Smooth muscle cell (in vitro differentiated cells): ENCODE measurements at regions not wholly inside any gene's neighbourhood (a gene's known extent, or its start where the extent isn't known, plus 50 kb on each side); places are given as distances from the start of the nearest gene placed in this dataset.

Source experiments
- DNase-seq: peaks from one replicate; lab custom pipeline; 2025; ENCODE audit not compliant: unreplicated experiment; lab: John Stamatoyannopoulos, UW
- H2AFZ ChIP-seq: fragments of 200-600 bp; sonication (generic); 2 replicates; pipeline ENCODE4 v1.6.0; 2016; ENCODE audit warnings: antibody characterized with exemption, low read depth, mild to moderate bottlenecking
- H3F3A ChIP-seq: fragments of 200-600 bp; sonication (generic); 2 replicates; pipeline ENCODE4 v1.6.0; 2017; ENCODE audit warnings: antibody characterized with exemption, low read depth
- H3K27ac ChIP-seq: fragments of 200-600 bp; sonication (generic); 2 replicates; pipeline ENCODE4 v1.5.1; 2016; ENCODE audit warnings: low read depth, mild to moderate bottlenecking
- H3K27me3 ChIP-seq: fragments of 200-600 bp; sonication (generic); 2 replicates; pipeline ENCODE4 v1.6.1; 2016; ENCODE audit warnings: low read depth, mild to moderate bottlenecking
- H3K36me3 ChIP-seq: fragments of 200-600 bp; sonication (generic); 2 replicates; pipeline ENCODE4 v1.5.1; 2016; ENCODE audit warnings: low read depth
- H3K4me1 ChIP-seq: fragments of 200-600 bp; sonication (generic); 2 replicates; pipeline ENCODE4 v1.5.1; 2016; ENCODE audit warnings: low read depth
- H3K4me2 ChIP-seq: fragments of 200-600 bp; sonication (generic); 2 replicates; pipeline ENCODE4 v1.6.0; 2016; ENCODE audit warnings: mild to moderate bottlenecking
- H3K4me3 ChIP-seq: fragments of 200-600 bp; sonication (generic); 2 replicates; pipeline ENCODE4 v1.5.1; 2016; ENCODE audit warnings: mild to moderate bottlenecking
- H3K79me2 ChIP-seq: fragments of 200-600 bp; sonication (generic); 2 replicates; pipeline ENCODE4 v1.6.0; 2016; ENCODE audit warnings: low read depth, mild to moderate bottlenecking
- H3K9ac ChIP-seq: fragments of 200-600 bp; sonication (generic); 2 replicates; pipeline ENCODE4 v1.6.0; 2016; ENCODE audit warnings: low read depth
- H3K9me3 ChIP-seq: fragments of 200-600 bp; sonication (generic); replicated peaks from 2 replicates; pipeline ENCODE4 v1.5.1; 2016; ENCODE audit warnings: low read depth
- H4K20me1 ChIP-seq: fragments of 200-600 bp; sonication (generic); 2 replicates; pipeline ENCODE4 v1.6.0; 2016; ENCODE audit warnings: low read depth
- WGBS: methylation state at CpG from one replicate; pipeline ENCODE4 v1.1.7; 2016; ENCODE audit warnings: low lambda C conversion rate; 5-methylcytosine and 5-hydroxymethylcytosine counted together
- TF ChIP-seq, protein P1 (sequence below): fragments of 200-600 bp; sonication (generic); IDR thresholded peaks from 2 replicates; pipeline ENCODE4 v1.5.1; 2017; ENCODE audit warnings: borderline replicate concordance, mild to moderate bottlenecking, antibody characterized with exemption; ENCODE audit not compliant: insufficient read depth, poor library complexity, severe bottlenecking

DNA sequence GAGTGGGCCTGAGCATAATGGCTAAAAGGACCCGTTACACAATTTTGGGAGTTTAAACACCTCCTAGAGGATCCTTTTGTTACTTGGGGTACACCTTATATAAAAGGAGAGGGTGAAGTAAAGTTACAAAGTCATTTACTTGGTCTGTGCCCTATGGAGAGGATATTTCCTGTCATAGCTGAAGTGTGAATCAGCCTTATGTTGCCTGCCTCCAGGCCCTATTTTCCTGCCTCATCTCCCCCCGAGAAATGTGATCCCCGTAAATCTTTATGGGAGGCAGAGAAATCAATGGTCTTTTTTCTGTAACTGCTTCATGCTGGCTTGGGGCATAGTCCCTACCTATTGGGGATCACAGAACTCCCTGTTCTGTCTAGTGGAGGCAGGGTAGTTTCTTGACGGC, 906.6 kb downstream of the DSC3 start:
- H3K36me3 ChIP-seq: no peaks in the 10 kb centered on the region
- no peak overlapping the region for H3K4me3 ChIP-seq
- TF ChIP-seq, protein P1, sequence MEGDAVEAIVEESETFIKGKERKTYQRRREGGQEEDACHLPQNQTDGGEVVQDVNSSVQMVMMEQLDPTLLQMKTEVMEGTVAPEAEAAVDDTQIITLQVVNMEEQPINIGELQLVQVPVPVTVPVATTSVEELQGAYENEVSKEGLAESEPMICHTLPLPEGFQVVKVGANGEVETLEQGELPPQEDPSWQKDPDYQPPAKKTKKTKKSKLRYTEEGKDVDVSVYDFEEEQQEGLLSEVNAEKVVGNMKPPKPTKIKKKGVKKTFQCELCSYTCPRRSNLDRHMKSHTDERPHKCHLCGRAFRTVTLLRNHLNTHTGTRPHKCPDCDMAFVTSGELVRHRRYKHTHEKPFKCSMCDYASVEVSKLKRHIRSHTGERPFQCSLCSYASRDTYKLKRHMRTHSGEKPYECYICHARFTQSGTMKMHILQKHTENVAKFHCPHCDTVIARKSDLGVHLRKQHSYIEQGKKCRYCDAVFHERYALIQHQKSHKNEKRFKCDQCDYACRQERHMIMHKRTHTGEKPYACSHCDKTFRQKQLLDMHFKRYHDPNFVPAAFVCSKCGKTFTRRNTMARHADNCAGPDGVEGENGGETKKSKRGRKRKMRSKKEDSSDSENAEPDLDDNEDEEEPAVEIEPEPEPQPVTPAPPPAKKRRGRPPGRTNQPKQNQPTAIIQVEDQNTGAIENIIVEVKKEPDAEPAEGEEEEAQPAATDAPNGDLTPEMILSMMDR: no peak
- no peaks in the 10 kb centered on the region for H3F3A ChIP-seq
- no peaks in the 10 kb centered on the region for H3K27me3 ChIP-seq
- whole genome bisulfite sequencing: 69% methylated on average over 4 of the region's 4 CpGs
- no peak overlapping the region for H2AFZ ChIP-seq
- no peaks in the 10 kb centered on the region for H3K9me3 ChIP-seq
- H3K4me2 ChIP-seq: no peak overlapping the region
- no peak for DNase-seq
- no peak overlapping the region for H3K27ac ChIP-seq
- no peak overlapping the region for H3K9ac ChIP-seq
- H4K20me1 ChIP-seq: no peaks in the 10 kb centered on the region
- H3K4me1 ChIP-seq: no peaks in the 10 kb centered on the region
- H3K79me2 ChIP-seq: no peaks in the 10 kb centered on the region

DNA sequence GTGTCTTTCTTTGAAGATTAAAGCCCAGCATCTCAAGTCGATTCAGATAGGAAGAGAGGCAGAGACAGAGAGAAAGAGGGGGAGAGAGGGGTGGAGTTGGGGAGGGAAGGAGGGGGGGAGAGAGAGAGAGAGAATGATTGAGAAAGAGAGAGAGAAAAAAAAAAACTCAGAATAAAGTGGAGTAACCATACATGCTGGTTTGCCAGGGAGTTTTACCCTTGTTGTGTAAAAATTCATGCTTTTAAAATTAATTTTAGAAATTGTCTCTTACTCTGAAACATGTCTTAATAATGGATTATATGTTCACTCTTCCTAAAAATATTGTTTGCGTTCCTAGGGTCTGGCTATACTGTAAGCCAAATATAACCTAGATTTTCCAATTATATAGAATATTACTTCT, 908.5 kb downstream of the DSC3 start:
- H3K9me3 ChIP-seq: no peaks in the 10 kb centered on the region
- no peaks in the 10 kb centered on the region for H3K4me1 ChIP-seq
- H3K27ac ChIP-seq: no peak overlapping the region
- no peak overlapping the region for H3K4me3 ChIP-seq
- TF ChIP-seq, protein P1: no peak
- no peak overlapping the region for H3K4me2 ChIP-seq
- 90% methylated on average over 2 of the region's 2 CpGs for WGBS
- no peaks in the 10 kb centered on the region for H4K20me1 ChIP-seq
- DNase-seq: no peak
- H3K36me3 ChIP-seq: no peaks in the 10 kb centered on the region
- no peaks in the 10 kb centered on the region for H3K79me2 ChIP-seq
- no peak overlapping the region for H3K9ac ChIP-seq
- H2AFZ ChIP-seq: no peak overlapping the region
- H3K27me3 ChIP-seq: no peaks in the 10 kb centered on the region
- no peaks in the 10 kb centered on the region for H3F3A ChIP-seq

DNA sequence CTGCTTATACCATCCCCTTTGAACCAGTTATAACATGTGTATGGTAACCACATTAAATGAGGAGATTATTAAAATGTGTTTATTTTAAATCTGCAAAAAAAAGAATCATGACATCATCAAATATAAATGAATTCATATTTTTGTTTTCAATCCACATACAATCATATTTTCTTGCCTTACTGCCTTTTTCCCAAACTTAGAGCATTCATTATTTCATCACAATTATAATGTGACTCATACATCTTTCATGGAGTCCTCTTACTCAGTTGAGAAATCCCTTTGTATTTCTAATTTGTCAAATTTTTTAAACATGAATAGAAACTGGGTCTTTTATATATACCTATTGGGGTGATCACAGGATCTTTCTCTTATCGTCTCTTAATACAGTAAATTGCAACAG, 909.6 kb downstream of the DSC3 start:
- H3K4me1 ChIP-seq: no peaks in the 10 kb centered on the region
- H3K9me3 ChIP-seq: no peaks in the 10 kb centered on the region
- no peaks in the 10 kb centered on the region for H3K27me3 ChIP-seq
- no peak for DNase-seq
- no peak overlapping the region for H3K27ac ChIP-seq
- no peak overlapping the region for H2AFZ ChIP-seq
- no peaks in the 10 kb centered on the region for H4K20me1 ChIP-seq
- no peaks in the 10 kb centered on the region for H3K79me2 ChIP-seq
- TF ChIP-seq, protein P1: no peak
- 78% methylated on average over 1 of the region's 1 CpG for WGBS
- no peaks in the 10 kb centered on the region for H3K36me3 ChIP-seq
- no peak overlapping the region for H3K4me2 ChIP-seq
- no peaks in the 10 kb centered on the region for H3F3A ChIP-seq
- no peak overlapping the region for H3K4me3 ChIP-seq
- no peak overlapping the region for H3K9ac ChIP-seq

DNA sequence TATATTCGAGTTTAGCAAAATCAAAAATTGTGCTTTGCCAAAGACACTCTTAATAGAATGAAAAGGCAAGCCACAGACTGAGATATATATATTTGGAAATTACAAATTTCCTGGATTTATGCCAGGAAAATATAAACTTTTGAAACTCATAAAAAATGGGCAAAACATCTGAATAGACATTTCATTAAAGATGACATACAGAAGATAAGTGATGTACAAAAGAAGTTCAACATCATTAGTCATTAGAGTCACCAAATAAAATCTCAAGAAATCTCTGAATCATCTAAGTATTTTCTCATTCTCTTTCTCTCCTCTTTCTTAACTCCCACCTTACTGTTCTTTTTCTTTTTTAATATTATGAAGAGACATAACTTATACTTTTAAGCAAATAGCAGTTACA, 921.1 kb downstream of the DSC3 start:
- H3K27ac ChIP-seq: no peak overlapping the region
- 66% methylated on average over 1 of the region's 1 CpG for WGBS
- no peaks in the 10 kb centered on the region for H3K4me1 ChIP-seq
- no peak overlapping the region for H2AFZ ChIP-seq
- H4K20me1 ChIP-seq: no peaks in the 10 kb centered on the region
- H3K4me3 ChIP-seq: no peak overlapping the region
- TF ChIP-seq, protein P1: no peak
- H3K36me3 ChIP-seq: no peaks in the 10 kb centered on the region
- DNase-seq: no peak
- H3K9me3 ChIP-seq: no peaks in the 10 kb centered on the region
- no peak overlapping the region for H3K9ac ChIP-seq
- H3K79me2 ChIP-seq: no peaks in the 10 kb centered on the region
- no peaks in the 10 kb centered on the region for H3K27me3 ChIP-seq
- no peaks in the 10 kb centered on the region for H3F3A ChIP-seq
- no peak overlapping the region for H3K4me2 ChIP-seq
